Liver (tissue), 8 donors: ENCODE measurements at regions not wholly inside any gene's neighbourhood (a gene's known extent, or its start where the extent isn't known, plus 50 kb on each side); places are given as distances from the start of the nearest gene placed in this dataset.

Experiments
- DNase-seq: peaks from one replicate; pipeline ENCODE4 v3.0.0-alpha.2; 2017; ENCODE audit warnings: low spot score
- H3K27ac ChIP-seq, 2 donors: one replicate each; pipeline ENCODE4 v1.7.0; 2013; ENCODE audit warnings: inconsistent platforms in 2 of 2, low read length in 2 of 2, control low read depth in 1 of 2, low read depth in 1 of 2, mild to moderate bottlenecking in 1 of 2
- H3K27me3 ChIP-seq, 4 donors: one replicate each; pipeline versions ENCODE4 v1.6.1 to v1.7.0; 2013; ENCODE audit warnings: low read length in 3 of 4, inconsistent platforms in 1 of 4, mild to moderate bottlenecking in 1 of 4, moderate library complexity in 1 of 4; ENCODE audit not compliant: control insufficient read depth in 4 of 4, insufficient read depth in 4 of 4
- H3K36me3 ChIP-seq, 4 donors: one replicate each; pipeline versions ENCODE4 v1.6.1 to v1.7.0; 2013; ENCODE audit warnings: low read length in 3 of 4, mild to moderate bottlenecking in 3 of 4, low read depth in 1 of 4, moderate library complexity in 1 of 4; ENCODE audit not compliant: control insufficient read depth in 4 of 4, insufficient read depth in 3 of 4
- H3K4me1 ChIP-seq, 4 donors: one replicate each; pipeline versions ENCODE4 v1.6.1 to v1.7.0; 2013; ENCODE audit warnings: low read length in 3 of 4, mild to moderate bottlenecking in 3 of 4, moderate library complexity in 1 of 4; ENCODE audit not compliant: control insufficient read depth in 4 of 4, insufficient read depth in 4 of 4
- H3K4me3 ChIP-seq, 3 donors: one replicate each; pipeline versions ENCODE4 v1.6.1 to v1.7.0; 2013; ENCODE audit warnings: low read length in 3 of 3, control low read depth in 1 of 3, low read depth in 1 of 3, mild to moderate bottlenecking in 1 of 3
- H3K9ac ChIP-seq, 2 donors: one replicate each; pipeline ENCODE4 v1.7.0; 2013; ENCODE audit warnings: low read length in 2 of 2, mild to moderate bottlenecking in 2 of 2, moderate library complexity in 2 of 2, control low read depth in 1 of 2, low read depth in 1 of 2
- H3K9me3 ChIP-seq, 4 donors: one replicate each; pipeline versions ENCODE4 v1.6.1 to v1.7.0; 2013; ENCODE audit warnings: low read length in 3 of 4; ENCODE audit not compliant: control insufficient read depth in 4 of 4
- ATF3 ChIP-seq: IDR thresholded peaks from 2 replicates; pipeline ENCODE4 v1.6.1; 2016; ENCODE audit warnings: antibody characterized with exemption
- CTCF ChIP-seq: fragments of 150-350 bp; IDR thresholded peaks from 2 replicates; pipeline ENCODE4 v1.5.1; 2017; ENCODE audit warnings: improper control_type of control experiment, low read depth, low read length; ENCODE audit not compliant: missing input control
- EGR1 ChIP-seq, 2 donors: IDR thresholded peaks; 2 replicates each; pipeline ENCODE4 v1.6.1; 2016 to 2018; ENCODE audit warnings: antibody characterized with exemption in 2 of 2, low read depth in 2 of 2
- FOXA1 ChIP-seq: IDR thresholded peaks from 2 replicates; pipeline ENCODE4 v1.6.1; 2016; ENCODE audit warnings: antibody characterized with exemption
- FOXA2 ChIP-seq: IDR thresholded peaks from 2 replicates; pipeline ENCODE4 v1.6.1; 2016; ENCODE audit warnings: antibody characterized with exemption
- GABPA ChIP-seq, 2 donors: IDR thresholded peaks in 1 of 2; conservative IDR thresholded peaks in 1 of 2; 2 replicates each; pipeline ENCODE4 v1.6.1; 2016; ENCODE audit warnings: antibody characterized with exemption in 2 of 2, mild to moderate bottlenecking in 1 of 2, moderate library complexity in 1 of 2
- HNF4A ChIP-seq, 2 donors: conservative IDR thresholded peaks; 2 replicates each; pipeline ENCODE4 v1.6.1; 2016; ENCODE audit warnings: antibody characterized with exemption in 2 of 2, mild to moderate bottlenecking in 2 of 2
- HNF4G ChIP-seq: IDR thresholded peaks from 2 replicates; pipeline ENCODE4 v1.6.1; 2016; ENCODE audit warnings: antibody characterized with exemption
- JUND ChIP-seq, 2 donors: IDR thresholded peaks; 2 replicates each; pipeline ENCODE4 v1.6.1; 2016; ENCODE audit warnings: antibody characterized with exemption in 2 of 2
- MAX ChIP-seq: IDR thresholded peaks from 2 replicates; pipeline ENCODE4 v1.6.1; 2016; ENCODE audit warnings: antibody characterized with exemption
- NR2F2 ChIP-seq: IDR thresholded peaks from 2 replicates; pipeline ENCODE4 v1.6.1; 2016; ENCODE audit warnings: antibody characterized with exemption
- RAD21 ChIP-seq, 2 donors: IDR thresholded peaks; 2 replicates each; pipeline ENCODE4 v1.6.1; 2016; ENCODE audit warnings: antibody characterized with exemption in 2 of 2, mild to moderate bottlenecking in 2 of 2
- REST ChIP-seq: IDR thresholded peaks from 2 replicates; pipeline ENCODE4 v1.6.1; 2016; ENCODE audit warnings: antibody characterized with exemption, mild to moderate bottlenecking
- RXRA ChIP-seq, 2 donors: IDR thresholded peaks; 2 replicates each; pipeline ENCODE4 v1.6.1; 2017 to 2018; ENCODE audit warnings: antibody characterized with exemption in 2 of 2, mild to moderate bottlenecking in 1 of 2
- SP1 ChIP-seq: IDR thresholded peaks from 2 replicates; pipeline ENCODE4 v1.6.1; 2018; ENCODE audit warnings: antibody characterized with exemption, mild to moderate bottlenecking
- TAF1 ChIP-seq: conservative IDR thresholded peaks from 2 replicates; pipeline ENCODE4 v1.6.1; 2016; ENCODE audit warnings: antibody characterized with exemption, mild to moderate bottlenecking
- YY1 ChIP-seq: IDR thresholded peaks from 2 replicates; pipeline ENCODE4 v1.6.1; 2016; ENCODE audit warnings: antibody characterized with exemption, mild to moderate bottlenecking
- ZBTB33 ChIP-seq: IDR thresholded peaks from 2 replicates; pipeline ENCODE4 v1.6.1; 2016; ENCODE audit warnings: antibody characterized with exemption
- WGBS: extraction: QIAGEN DNeasy Blood & Tissue Kit; methylation state at CpG from one replicate; pipeline ENCODE4 v1.1.7; 2013; 5-methylcytosine and 5-hydroxymethylcytosine counted together
- donor health status: healthy.
- donor health status: healthy.
- donor health status: healthy.
- donor health status: healthy.
- donor health status: healthy.

GRCh38 chr22:26865021-26865420 lies 207.6 kb downstream of the MIAT start:
- no peak overlapping the region for H3K4me3 ChIP-seq
- DNase-seq = no peak
- no peak overlapping the region for H3K9ac ChIP-seq
- TF ChIP-seq SP1 (no peak), RXRA (IDR thresholded peaks at IDR 0.05) (no peak), RAD21 (IDR thresholded peaks at IDR 0.05) (no peak), NR2F2 (no peak), ATF3 (no peak), JUND (IDR thresholded peaks at IDR 0.05) (no peak), HNF4A (conservative IDR thresholded peaks at IDR 0.05) (no peak), FOXA1 (no peak), REST (no peak), YY1 (no peak), ZBTB33 (no peak)
- peaks cover 0 to 2% (median 0%) of the 10 kb centered on the region in 4 donors for H3K36me3 ChIP-seq
- H3K4me1 ChIP-seq = no peaks in the 10 kb centered on the region
- H3K9me3 ChIP-seq = peaks cover 0 to 3% (median 0%) of the 10 kb centered on the region in 4 donors
- H3K27me3 ChIP-seq = no peaks in the 10 kb centered on the region
- H3K27ac ChIP-seq = no peak overlapping the region
- WGBS = 98% methylated on average over 1 of the region's 1 CpG

- Histone ChIP-seq H3K4me1 (no peaks in the 10 kb centered on the region), H3K9ac (no peak overlapping the region), H3K36me3 (no peaks in the 10 kb centered on the region), H3K4me3 (no peak overlapping the region), H3K27ac (no peak overlapping the region), H3K9me3 (no peaks in the 10 kb centered on the region), H3K27me3 (no peaks in the 10 kb centered on the region)
- DNase-seq = no peak
- 92% methylated on average over 4 of the region's 4 CpGs for WGBS
- no peak for TF ChIP-seq HNF4A (conservative IDR thresholded peaks at IDR 0.05)
- no peak for TF ChIP-seq TAF1
- TF ChIP-seq FOXA2 = no peak
- TF ChIP-seq CTCF = no peak
- TF ChIP-seq REST = no peak
- no peak for TF ChIP-seq JUND (IDR thresholded peaks at IDR 0.05)
- TF ChIP-seq GABPA (IDR thresholded peaks at IDR 0.05 in 1 of 2, conservative IDR thresholded peaks at IDR 0.05 in 1 of 2) = no peak
- no peak for TF ChIP-seq ZBTB33
- TF ChIP-seq NR2F2 = no peak
- TF ChIP-seq SP1 = no peak
- no peak for TF ChIP-seq ATF3
- TF ChIP-seq EGR1 (IDR thresholded peaks at IDR 0.05; ENCODE audit: low read depth in 2 of 2) = no peak
- no peak for TF ChIP-seq YY1
- TF ChIP-seq FOXA1 = no peak
- no peak for TF ChIP-seq HNF4G
- no peak for TF ChIP-seq RXRA (IDR thresholded peaks at IDR 0.05)
- TF ChIP-seq MAX = no peak
Measured at GRCh38 chr22:26883393-26883792, 226.0 kb downstream of the MIAT start.
